OCI-LY7 (cell line): ENCODE measurements at regions not wholly inside any gene's neighbourhood (a gene's known extent, or its start where the extent isn't known, plus 50 kb on each side); places are given as distances from the start of the nearest gene placed in this dataset.
"Not testable (repeated sequence)": the region's sequence is repeated elsewhere in the genome, so short reads cannot be mapped to it uniquely, and the experiment has no call there.

ENCODE experiments used
- EZH2phosphoT487 ChIP-seq: fragments of 200-600 bp; sonication (generic); IDR thresholded peaks from 2 replicates; pipeline ENCODE4 v1.6.1; 2018; ENCODE audit warnings: low read depth, borderline replicate concordance, mild to moderate bottlenecking, mixed run types, antibody characterized with exemption, low read length, moderate library complexity, mixed read lengths
- TF ChIP-seq, protein P1 (sequence below): fragments of 200-600 bp; sonication (generic); conservative IDR thresholded peaks from 2 replicates; pipeline ENCODE4 v1.5.1; 2014; ENCODE audit warnings: mild to moderate bottlenecking, antibody characterized with exemption, low read length, moderate library complexity, mixed read lengths

DNA sequence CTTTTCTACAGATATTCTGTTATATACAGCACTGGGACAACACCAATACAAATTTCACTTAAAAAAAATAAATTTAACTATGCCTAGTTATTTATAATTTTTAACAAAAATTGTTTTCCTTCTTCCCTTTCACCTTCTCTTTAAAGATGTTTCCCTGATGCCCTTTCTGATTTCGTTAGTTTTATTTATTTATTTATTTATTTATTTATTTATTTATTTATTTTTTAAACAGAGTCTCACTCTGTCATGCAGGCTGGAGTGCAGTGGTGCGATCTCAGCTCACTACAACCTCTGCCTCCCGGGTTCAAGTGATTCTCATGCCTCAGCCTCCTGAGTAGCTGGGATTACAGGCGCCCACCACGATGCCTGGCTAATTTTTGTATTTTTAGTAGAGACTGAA is 105.9 kb upstream of the ARMC3 start:
- TF ChIP-seq, protein P1, sequence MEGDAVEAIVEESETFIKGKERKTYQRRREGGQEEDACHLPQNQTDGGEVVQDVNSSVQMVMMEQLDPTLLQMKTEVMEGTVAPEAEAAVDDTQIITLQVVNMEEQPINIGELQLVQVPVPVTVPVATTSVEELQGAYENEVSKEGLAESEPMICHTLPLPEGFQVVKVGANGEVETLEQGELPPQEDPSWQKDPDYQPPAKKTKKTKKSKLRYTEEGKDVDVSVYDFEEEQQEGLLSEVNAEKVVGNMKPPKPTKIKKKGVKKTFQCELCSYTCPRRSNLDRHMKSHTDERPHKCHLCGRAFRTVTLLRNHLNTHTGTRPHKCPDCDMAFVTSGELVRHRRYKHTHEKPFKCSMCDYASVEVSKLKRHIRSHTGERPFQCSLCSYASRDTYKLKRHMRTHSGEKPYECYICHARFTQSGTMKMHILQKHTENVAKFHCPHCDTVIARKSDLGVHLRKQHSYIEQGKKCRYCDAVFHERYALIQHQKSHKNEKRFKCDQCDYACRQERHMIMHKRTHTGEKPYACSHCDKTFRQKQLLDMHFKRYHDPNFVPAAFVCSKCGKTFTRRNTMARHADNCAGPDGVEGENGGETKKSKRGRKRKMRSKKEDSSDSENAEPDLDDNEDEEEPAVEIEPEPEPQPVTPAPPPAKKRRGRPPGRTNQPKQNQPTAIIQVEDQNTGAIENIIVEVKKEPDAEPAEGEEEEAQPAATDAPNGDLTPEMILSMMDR, result not testable (repeated sequence)
- not testable (repeated sequence) for TF ChIP-seq EZH2phosphoT487
